ENCODE measurements at regions not wholly inside any gene's neighbourhood (a gene's known extent, or its start where the extent isn't known, plus 50 kb on each side); places are given as distances from the start of the nearest gene placed in this dataset.
"Not testable (repeated sequence)": the region's sequence is repeated elsewhere in the genome, so short reads cannot be mapped to it uniquely, and the experiment has no call there.

GRCh38 chr2:60230037-60230436, 323.4 kb downstream of the BCL11A start:
- no peak for DNase-seq

- no peak for DNase-seq
These were observed 326.5 kb downstream of the BCL11A start for GRCh38 chr2:60226943-60227342.

- DNase-seq = no peak
These were observed 327.3 kb downstream of the BCL11A start for GRCh38 chr2:60226191-60226590.

- no peak for DNase-seq
These were observed 329.6 kb downstream of the BCL11A start for GRCh38 chr2:60223859-60224258.

- no peak for DNase-seq
These were observed 332.4 kb downstream of the BCL11A start for GRCh38 chr2:60221098-60221497.

GRCh38 chr2:60219536-60219935, 333.9 kb downstream of the BCL11A start:
- DNase-seq = no peak

- no peak for DNase-seq
These were observed 336.9 kb downstream of the BCL11A start for GRCh38 chr2:60216452-60216995.

GRCh38 chr2:60215386-60215901, 338.0 kb downstream of the BCL11A start:
- DNase-seq = no peak

- DNase-seq = no peak
These were observed 338.9 kb downstream of the BCL11A start for GRCh38 chr2:60214626-60214875.

- DNase-seq = no peak
These were observed 339.4 kb downstream of the BCL11A start for GRCh38 chr2:60213865-60214625.

GRCh38 chr2:60212181-60212945, 341.1 kb downstream of the BCL11A start:
- DNase-seq = no peak

GRCh38 chr2:60189006-60189405, 364.4 kb downstream of the BCL11A start:
- not testable (repeated sequence) for DNase-seq

GRCh38 chr2:60175290-60175689, 378.2 kb downstream of the BCL11A start:
- DNase-seq = no peak

- DNase-seq = no peak
These were observed 379.3 kb downstream of the BCL11A start for GRCh38 chr2:60174146-60174545.

- no peak for DNase-seq
These were observed 380.7 kb downstream of the BCL11A start for GRCh38 chr2:60172801-60173200.

GRCh38 chr2:60170272-60170671, 383.2 kb downstream of the BCL11A start:
- DNase-seq = no peak

- no peak for DNase-seq
These were observed 385.2 kb downstream of the BCL11A start for GRCh38 chr2:60168247-60168646.

GRCh38 chr2:60167089-60167488, 386.4 kb downstream of the BCL11A start:
- no peak for DNase-seq

GRCh38 chr2:60163691-60164090, 389.8 kb downstream of the BCL11A start:
- no peak for DNase-seq

GRCh38 chr2:60159519-60159918, 393.9 kb downstream of the BCL11A start:
- no peak for DNase-seq

- DNase-seq = no peak
These were observed 395.2 kb downstream of the BCL11A start for GRCh38 chr2:60158262-60158661.

GRCh38 chr2:60157283-60157682, 396.2 kb downstream of the BCL11A start:
- no peak for DNase-seq

- DNase-seq = no peak
These were observed 399.3 kb downstream of the BCL11A start for GRCh38 chr2:60154142-60154541.

GRCh38 chr2:60152226-60152833, 401.1 kb downstream of the BCL11A start:
- DNase-seq = peak; percentile 42
